ENCODE measurements at regions not wholly inside any gene's neighbourhood (a gene's known extent, or its start where the extent isn't known, plus 50 kb on each side); places are given as distances from the start of the nearest gene placed in this dataset.
"Not testable (repeated sequence)": the region's sequence is repeated elsewhere in the genome, so short reads cannot be mapped to it uniquely, and the experiment has no call there.

DNA sequence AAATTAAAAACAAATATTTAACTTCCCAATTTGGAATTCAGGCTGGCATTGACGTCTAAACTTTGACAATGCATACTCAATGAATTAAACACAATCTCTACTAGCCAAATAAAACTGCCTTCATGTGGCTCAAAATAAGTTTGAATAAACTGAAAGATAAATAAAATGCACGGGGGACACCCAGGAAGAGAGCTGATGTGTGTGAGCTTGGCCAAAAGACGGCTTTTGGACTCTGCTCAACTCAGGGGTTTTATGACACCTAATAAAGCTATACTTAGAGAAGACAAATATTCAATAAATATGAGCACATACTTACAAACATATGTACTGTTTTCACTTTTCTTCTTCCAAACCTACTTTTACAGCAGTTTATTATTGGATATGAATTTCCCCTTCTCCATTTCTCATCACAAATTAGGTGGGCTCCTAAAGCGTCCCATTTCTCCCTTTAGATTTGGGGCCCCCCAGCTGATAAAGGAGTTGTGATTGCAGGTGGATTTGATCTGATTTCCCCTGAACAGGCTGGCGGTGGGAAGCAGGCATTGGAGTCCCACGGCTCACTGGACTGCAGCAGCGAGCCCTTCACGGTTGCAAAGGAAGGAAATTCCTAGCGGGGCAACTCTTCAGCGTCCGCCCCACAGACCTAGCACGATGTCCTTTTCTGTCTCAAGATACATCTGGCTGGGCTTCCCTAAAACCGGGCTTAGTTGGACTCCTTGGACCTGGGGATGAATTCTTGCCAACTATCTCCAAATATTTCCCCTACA, 79.6 kb downstream of the INSIG1 start:
- no peak for DNase-seq (ENCODE audit: low read depth in 2 of 2)

GRCh38 chr7:155377838-155378579, 79.9 kb upstream of the EN2 start:
- DNase-seq (ENCODE audit: low read depth in 2 of 2): peak in 1 of 2 donors; percentile 23

DNA sequence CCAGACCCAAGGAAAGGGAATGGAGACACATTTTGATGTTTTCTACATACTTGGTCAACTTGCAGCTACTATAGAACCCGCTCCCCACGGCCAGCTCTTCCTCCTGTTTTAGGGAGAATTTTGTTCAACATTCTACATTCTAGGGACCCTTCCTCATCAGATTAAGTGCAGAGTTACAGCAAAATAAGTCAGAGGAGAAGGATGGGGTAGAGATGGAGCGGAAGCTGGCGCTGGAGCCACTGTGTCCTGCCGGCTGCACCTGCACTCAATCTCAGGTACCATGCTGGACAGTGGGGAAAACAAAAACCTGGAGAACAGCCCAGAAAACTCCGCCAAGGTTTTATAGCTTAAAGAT, 79.4 kb upstream of the EN2 start:
- DNase-seq (ENCODE audit: low read depth in 2 of 2): no peak

GRCh38 chr7:155378959-155379871, 78.7 kb upstream of the EN2 start:
- DNase-seq (ENCODE audit: low read depth in 2 of 2): no peak

DNA sequence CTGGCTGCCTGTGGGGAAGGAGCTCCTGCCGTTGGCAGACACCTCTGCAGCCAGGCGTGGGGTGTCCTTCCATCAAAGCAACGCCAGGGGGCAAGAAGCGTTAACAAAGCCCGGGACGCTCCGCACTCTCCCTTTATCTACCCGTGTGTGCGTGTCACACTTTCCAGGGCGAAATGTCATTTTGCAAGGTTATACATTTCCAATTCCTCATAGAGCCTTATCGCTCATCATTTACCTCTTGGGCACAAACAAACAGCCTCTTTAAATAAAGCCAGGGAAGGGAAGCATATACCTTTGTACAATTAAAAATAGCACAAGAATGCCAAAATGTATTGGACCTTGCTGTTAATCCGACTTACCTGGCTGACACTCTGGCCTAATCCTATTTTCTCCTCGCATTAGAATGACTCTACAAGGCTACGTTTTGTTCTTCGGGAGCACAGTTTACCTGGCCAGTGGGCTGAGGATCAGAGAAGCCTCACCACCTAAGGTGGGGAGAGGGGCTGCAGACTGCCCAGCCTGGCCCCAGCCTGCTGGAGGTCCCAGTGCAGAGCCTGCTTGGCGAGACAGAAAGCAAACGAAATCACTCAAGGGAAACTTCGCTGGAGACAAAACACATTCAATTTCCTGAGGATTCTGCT, 77.6 kb upstream of the EN2 start:
- peak; percentile 67 to 76 for DNase-seq (ENCODE audit: low read depth in 2 of 2)

DNA sequence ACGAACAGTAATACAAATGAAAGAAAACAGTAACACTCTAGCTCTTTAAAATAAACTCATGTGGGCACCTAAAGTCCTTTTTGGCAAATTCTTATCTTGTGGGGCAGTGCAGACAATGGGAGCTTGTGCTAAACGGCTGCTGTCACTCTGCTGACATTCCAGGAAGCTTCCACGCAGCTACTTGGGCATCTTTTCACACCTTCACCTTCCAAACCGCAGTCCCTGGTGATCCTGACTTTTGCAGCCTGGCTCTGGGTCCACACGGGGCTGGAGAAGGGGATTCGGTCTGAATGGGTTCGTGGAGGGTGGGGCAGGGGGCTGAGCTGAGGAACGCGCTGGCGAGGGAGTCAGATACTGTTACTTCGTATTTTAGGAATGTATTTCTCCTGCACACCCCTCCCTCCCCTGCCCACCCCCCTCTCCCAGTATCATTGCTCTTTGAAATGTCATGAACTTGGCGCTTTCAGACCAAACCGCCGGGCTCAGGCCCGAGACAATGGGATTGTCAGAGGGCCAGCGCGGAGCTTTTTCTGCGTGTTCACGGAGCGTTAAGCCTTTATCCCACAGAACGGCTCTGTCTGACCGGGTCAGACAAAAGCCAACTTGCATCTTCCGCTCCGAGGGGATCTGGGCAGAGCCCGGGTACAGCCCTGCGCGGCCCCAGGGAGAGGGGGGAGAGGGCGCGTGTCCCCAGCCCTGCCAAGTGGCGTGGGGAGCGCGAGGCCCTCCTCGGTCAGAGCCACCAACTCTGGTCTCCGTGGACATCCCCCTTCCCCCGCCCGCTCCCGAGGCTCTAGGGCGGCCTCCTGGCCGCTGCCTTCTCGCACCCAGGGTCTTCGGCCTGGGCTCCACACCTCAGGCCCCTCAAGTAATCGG, 76.7 kb upstream of the EN2 start:
- no peak for DNase-seq (ENCODE audit: low read depth in 2 of 2)

DNA sequence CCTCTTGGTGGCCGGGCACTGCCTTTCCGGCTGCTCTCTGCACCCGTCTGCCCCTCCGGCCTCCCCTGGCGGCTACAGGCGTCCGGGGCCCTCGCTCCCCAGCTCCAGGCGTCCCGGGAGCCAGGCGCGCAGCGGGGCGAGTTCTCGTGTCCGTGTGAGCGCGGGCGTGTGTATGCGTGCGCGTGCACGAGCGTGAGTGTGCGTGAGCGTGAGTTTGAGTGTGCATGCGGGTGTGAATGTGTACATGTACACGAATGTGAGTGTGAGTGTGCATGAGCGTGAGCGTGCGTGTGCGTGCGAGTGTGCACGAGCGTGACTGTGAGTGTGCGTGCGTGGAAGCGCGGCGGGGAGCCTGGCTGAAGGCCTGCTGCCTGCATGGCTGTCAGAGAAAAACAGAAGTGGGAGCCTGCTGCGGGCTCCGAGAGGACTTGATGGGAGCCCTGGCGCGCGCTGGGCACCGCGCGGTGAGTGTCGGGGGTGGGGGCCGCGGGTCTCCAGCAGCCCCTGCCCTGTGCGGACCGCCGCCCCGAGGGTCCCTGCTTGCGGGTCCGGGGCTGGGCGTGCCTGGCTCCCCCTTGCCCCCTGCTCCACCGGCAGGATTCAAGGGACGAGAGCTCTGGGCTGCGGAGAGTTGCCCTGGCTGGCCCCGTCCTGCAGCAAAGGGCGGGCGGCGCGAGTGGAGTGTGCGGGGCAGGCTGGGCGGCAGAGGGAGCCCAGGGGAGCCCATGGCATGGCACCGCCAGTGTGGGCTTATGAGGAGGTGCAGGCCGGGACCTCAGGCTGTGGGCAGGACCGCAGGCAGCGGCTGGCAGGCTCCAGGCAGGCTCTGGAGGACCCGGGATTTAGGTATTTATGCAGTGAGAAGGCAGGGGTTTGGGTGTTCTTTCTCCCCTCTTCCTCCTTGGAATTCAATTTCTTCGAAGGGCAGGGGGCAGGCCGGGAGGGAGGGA, 75.8 kb upstream of the EN2 start:
- DNase-seq (ENCODE audit: low read depth in 2 of 2): no peak

GRCh38 chr7:155382802-155383171, 75.1 kb upstream of the EN2 start:
- no peak for DNase-seq (ENCODE audit: low read depth in 2 of 2)

DNA sequence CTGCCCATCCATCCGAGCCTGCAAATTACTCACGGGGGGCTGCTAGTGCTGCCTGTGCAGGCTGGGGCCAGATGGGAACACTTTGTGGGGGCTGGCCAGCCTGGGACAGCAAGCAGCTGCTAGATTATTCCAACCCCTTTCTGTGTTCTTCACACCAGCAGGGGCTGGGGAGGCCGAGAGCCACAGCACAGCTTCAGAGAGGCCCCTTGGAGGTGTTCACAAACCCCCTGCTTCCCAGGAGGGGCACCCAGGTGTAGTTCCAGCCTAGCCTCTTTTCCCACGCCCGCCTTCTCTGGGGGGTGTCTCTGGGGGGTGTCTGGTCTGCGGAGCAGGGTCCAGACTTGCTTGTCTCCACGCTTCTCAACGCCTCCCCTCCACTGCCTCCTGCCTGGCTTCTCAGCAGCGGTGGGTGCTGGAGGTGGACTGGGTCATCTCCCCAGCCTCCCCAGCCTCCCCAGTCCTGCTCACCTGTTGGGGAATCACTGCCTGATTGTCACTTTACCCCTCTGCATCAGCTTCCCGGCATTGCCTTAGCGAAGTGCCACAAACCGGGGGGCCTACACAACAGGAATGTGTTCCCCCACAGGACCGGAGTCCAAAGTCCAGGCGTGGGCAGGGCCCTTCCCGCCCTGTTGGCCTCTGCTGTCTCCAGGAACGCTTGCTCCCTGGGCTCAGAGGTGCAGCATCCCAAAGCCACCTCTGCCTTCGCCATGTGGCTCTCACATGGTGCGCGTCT, 74.0 kb upstream of the EN2 start:
- no peak for DNase-seq (ENCODE audit: low read depth in 2 of 2)

DNA sequence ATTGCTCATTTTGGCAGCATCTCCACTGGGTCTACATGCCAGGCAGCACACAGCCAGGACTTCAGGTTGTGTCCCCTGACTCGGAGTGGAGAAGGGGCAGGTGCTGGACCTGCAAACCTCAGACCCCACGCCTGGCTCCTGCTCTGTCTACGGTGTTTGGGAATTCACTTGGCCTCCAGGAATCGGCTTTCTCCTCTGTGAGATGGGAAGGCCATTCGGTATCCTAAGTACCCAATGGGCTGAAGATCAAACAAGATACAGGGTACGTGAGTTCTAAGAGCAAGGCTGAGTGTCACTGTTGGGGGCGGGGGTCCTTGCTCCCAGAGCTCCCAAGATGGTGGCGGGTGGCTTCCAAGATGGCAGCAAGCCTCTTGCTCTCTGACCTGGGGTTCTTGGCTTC, 73.2 kb upstream of the EN2 start:
- no peak for DNase-seq (ENCODE audit: low read depth in 2 of 2)

DNA sequence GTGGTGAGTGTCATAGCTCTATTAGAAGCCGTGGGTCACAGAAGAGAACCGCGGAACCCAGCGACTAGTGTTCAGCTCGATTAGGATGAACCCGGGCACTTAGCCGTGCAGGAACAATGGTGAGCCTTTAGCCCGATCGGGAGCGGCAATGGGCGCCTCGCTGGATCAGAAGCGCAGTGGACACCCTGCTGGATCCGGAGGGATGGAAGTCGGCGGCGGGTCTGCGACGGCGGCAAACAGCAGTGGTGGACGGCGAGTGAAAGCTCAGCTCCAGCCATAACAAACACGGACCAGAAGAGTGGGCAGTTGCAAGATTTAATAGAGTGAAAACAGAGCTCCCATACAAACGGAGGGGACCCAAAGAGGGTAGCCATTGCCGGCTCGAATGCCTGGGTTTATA, 72.7 kb upstream of the EN2 start:
- not testable (repeated sequence) for DNase-seq (ENCODE audit: low read depth in 2 of 2)

- DNase-seq (ENCODE audit: low read depth in 2 of 2): no peak
Measured at GRCh38 chr7:155386608-155387007, 71.3 kb upstream of the EN2 start.

GRCh38 chr7:155387066-155387620, 70.8 kb upstream of the EN2 start:
- no peak for DNase-seq (ENCODE audit: low read depth in 2 of 2)

DNA sequence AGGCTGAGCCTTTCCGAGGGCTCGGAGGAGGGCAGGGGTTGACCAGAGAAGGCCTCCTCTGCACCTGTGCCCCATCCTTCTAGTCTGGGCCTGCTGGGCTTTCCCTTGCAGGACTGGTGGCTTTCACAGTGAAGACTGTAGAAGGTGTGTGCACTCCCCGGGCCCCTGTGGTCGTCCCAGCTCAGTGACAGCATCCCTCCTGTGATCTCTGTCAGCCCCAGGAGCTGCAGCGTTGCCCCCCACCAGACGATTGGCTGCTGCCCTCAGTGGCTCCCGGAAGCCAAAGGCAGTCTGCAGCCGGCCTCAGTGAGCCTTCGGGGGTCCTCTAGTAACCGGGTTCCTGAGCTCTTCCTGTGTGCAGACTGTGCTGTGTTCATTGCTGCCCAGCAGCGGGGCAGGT, 69.4 kb upstream of the EN2 start:
- no peak for DNase-seq (ENCODE audit: low read depth in 2 of 2)

DNA sequence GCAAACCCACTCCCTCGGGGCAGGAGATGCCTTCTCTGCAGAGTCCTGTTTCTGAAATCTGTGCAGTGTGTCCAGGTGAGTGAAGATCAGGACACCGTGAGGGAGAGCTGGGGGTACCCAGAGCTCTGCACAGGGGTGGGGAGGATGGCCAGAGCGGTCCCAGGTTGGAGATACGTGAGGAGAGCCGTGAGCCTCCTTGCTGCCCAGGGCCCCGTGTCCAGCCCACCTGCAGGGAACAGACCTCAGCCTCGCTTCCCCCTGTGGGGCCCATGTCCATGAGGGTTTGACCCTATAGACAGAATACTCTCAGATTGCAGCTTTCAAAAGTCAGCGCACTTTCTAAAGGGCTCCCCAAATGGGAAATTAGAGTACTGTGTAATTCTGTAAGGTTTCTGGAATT, 66.5 kb upstream of the EN2 start:
- DNase-seq (ENCODE audit: low read depth in 2 of 2): no peak

DNA sequence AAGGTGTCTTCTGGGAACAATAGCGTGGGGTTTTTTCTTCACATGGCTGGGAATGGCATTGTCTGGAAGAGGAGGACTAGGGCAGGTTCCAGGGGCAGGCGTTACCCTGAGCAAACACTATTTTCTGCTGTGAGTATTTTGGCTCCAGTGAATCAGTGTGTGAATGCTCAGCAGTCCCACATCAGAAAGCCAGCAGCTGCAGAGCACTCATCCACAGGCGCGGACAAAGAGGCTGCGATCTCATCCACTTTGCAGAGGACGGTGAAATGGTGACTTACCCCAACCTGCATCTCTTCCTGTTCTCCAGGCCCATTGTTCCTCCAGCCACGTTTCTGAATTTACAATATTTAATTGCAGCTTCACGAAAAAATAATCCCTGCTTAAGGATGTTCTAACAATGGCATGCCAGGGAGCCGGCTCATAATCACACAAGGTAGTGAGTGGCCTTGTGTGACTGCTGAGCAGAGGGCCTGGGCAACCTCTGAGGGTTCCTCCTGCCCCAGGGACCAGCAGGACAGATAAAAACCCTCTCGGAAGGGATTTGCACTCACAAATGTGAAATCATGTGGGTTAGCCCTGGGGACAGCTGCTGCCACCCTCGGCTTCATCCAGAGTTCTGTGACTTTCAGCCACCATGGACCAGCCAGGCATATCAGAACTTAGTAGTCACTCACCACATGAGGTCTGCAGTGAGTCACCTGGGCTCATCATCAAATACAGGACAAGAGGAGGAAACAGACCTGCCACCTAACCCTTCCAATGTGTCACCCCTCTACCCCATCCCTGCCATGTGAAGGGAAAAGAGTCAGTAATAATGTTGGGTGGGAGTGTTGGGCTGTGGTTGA, 65.0 kb upstream of the EN2 start:
- DNase-seq (ENCODE audit: low read depth in 2 of 2): no peak

DNA sequence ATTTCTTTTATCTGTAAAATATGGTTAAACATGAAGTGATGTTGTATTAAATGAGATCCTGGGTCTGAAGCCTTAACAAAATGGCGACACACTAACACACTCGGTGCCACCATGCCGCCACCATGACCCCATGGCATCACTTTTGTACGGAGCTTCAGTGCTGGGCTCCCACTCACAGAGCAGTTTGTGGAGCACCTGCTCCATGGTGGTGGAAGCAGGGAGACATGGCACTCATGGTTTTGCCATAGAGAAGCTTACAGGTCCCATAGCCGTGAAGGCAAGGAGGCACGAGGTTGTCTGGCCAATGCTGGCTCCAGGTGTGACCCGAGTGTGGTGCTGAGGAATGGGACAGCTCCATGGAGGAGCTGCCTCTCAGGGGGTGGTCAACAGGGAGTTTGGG, 63.5 kb upstream of the EN2 start:
- DNase-seq (ENCODE audit: low read depth in 2 of 2): no peak

Measured in dermis microvascular lymphatic vessel endothelial cell (primary cell).